Stimulated activated naive B cell treated with anti-CD40 and anti-IgM and Interleukin-4, amounts not matched to agents 10 μg/mL and 1 μg/mL and 100 μg/mL, for 72 hours (primary cell): ENCODE measurements at regions not wholly inside any gene's neighbourhood (a gene's known extent, or its start where the extent isn't known, plus 50 kb on each side); places are given as distances from the start of the nearest gene placed in this dataset.

Source experiments
- ATAC-seq, 2 donors: fragments of 150-1000 bp; cut with Tn5 transposase; replicated peaks; 2 replicates each; pipeline ENCODE4 v1.10.0; 2021; ENCODE audit warnings: moderate library complexity in 1 of 2
- DNase-seq: peaks from one replicate; pipeline ENCODE4 v3.0.0; 2021
- H3K27ac Mint-ChIP-seq: one replicate; pipeline ENCODE4 v1.8.0; 2022; ENCODE audit warnings: mild to moderate bottlenecking, mixed read lengths
- H3K27me3 Mint-ChIP-seq, 2 donors: one replicate each; pipeline ENCODE4 v1.8.0; 2022; ENCODE audit warnings: mixed read lengths in 2 of 2
- H3K36me3 Mint-ChIP-seq, 2 donors: one replicate each; pipeline ENCODE4 v1.8.0; 2022; ENCODE audit warnings: mixed read lengths in 2 of 2, mild to moderate bottlenecking in 1 of 2
- H3K4me1 Mint-ChIP-seq, 2 donors: one replicate each; pipeline ENCODE4 v1.8.0; 2022; ENCODE audit warnings: mixed read lengths in 2 of 2, mild to moderate bottlenecking in 1 of 2
- H3K4me3 Mint-ChIP-seq, 2 donors: one replicate each; pipeline ENCODE4 v1.8.0; 2022; ENCODE audit warnings: mild to moderate bottlenecking in 2 of 2, mixed read lengths in 2 of 2, moderate library complexity in 1 of 2
- H3K9me3 Mint-ChIP-seq, 2 donors: one replicate each; pipeline ENCODE4 v1.8.0; 2022; ENCODE audit warnings: mixed read lengths in 2 of 2, mild to moderate bottlenecking in 1 of 2

GRCh38 chr1:163777205-163777604, 455.5 kb downstream of the NUF2 start:
- no peak overlapping the region for H3K4me3 Mint-ChIP-seq
- H3K27ac Mint-ChIP-seq, result no peak overlapping the region
- no peak for DNase-seq
- ATAC-seq, result no peak
- H3K27me3 Mint-ChIP-seq, result no peaks in the 10 kb centered on the region
- no peaks in the 10 kb centered on the region for H3K36me3 Mint-ChIP-seq
- H3K9me3 Mint-ChIP-seq, result peaks cover 9 to 11% of the 10 kb centered on the region in 2 donors
- no peaks in the 10 kb centered on the region for H3K4me1 Mint-ChIP-seq

DNA sequence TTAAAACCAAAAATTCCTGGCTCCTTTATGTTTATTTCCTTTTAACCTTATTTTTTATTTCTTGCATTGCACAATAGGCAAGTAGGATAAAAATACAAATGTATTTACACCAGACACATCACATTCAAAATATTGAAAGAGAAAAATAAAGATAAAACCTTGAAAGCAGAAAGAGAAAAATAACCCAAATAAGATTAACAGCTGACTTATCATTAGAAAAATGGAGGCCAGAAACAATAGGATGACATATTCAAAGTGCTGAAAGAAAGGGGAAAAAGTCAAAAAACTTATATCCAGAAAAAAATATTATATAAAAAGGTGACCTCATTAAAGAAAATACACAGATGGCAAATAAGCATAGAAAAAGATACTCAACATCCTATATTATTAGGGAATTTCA, 459.4 kb downstream of the NUF2 start:
- ATAC-seq, result no peak
- Mint-ChIP-seq H3K4me1 (no peaks in the 10 kb centered on the region), H3K27ac (no peak overlapping the region), H3K9me3 (peaks cover 8 to 12% of the 10 kb centered on the region in 2 donors), H3K27me3 (no peaks in the 10 kb centered on the region), H3K4me3 (no peak overlapping the region), H3K36me3 (no peaks in the 10 kb centered on the region)
- no peak for DNase-seq

- no peaks in the 10 kb centered on the region for H3K4me1 Mint-ChIP-seq
- no peak for DNase-seq
- H3K36me3 Mint-ChIP-seq, result no peaks in the 10 kb centered on the region
- no peak overlapping the region for H3K4me3 Mint-ChIP-seq
- peaks cover 3% of the 10 kb centered on the region in 2 donors for H3K9me3 Mint-ChIP-seq
- H3K27ac Mint-ChIP-seq, result no peak overlapping the region
- H3K27me3 Mint-ChIP-seq, result no peaks in the 10 kb centered on the region
- ATAC-seq, result no peak
These were observed 464.2 kb downstream of the NUF2 start for GRCh38 chr1:163785868-163786405.

- H3K4me3 Mint-ChIP-seq, result no peak overlapping the region
- H3K27me3 Mint-ChIP-seq, result no peaks in the 10 kb centered on the region
- DNase-seq, result no peak
These were observed 468.2 kb downstream of the NUF2 start for GRCh38 chr1:163789911-163790310.

DNA sequence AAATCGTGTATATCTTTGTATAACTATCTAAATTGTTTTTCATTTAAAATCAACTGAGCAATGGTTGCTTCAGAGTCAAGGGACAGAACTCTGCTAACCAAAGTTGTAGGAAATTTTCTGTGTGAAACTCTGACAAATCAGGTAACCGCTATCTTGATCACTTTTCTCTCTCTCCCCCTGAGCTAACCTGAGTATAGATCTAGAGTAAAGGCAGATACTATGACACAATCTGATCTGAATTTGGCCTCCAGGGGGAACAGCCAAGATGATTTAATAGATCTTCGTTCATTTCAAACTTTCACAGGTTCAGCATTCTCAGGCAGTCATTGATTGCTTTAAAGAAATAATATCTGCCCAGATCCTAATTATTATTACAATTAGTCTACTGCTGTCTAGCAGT, 472.8 kb downstream of the NUF2 start:
- DNase-seq (no peak), ATAC-seq (no peak)
- Mint-ChIP-seq H3K9me3 (peaks cover 7 to 9% of the 10 kb centered on the region in 2 donors), H3K36me3 (no peaks in the 10 kb centered on the region), H3K27me3 (no peaks in the 10 kb centered on the region), H3K4me3 (no peak overlapping the region), H3K27ac (no peak overlapping the region), H3K4me1 (no peaks in the 10 kb centered on the region)

More at GRCh38 chr1:163789911-163790310, 468.2 kb downstream of the NUF2 start:
- ATAC-seq, result no peak
- H3K4me1 Mint-ChIP-seq, result no peaks in the 10 kb centered on the region
- H3K36me3 Mint-ChIP-seq, result no peaks in the 10 kb centered on the region
- H3K27ac Mint-ChIP-seq, result no peak overlapping the region
- H3K9me3 Mint-ChIP-seq, result peaks cover 5 to 7% of the 10 kb centered on the region in 2 donors

- ATAC-seq (no peak), DNase-seq (no peak)
- Mint-ChIP-seq H3K4me1 (no peaks in the 10 kb centered on the region), H3K27me3 (no peaks in the 10 kb centered on the region), H3K36me3 (no peaks in the 10 kb centered on the region), H3K27ac (no peak overlapping the region), H3K4me3 (no peak overlapping the region), H3K9me3 (peaks cover 7 to 9% of the 10 kb centered on the region in 2 donors)
These were observed 474.7 kb downstream of the NUF2 start for GRCh38 chr1:163796394-163796821.

- no peak overlapping the region for H3K27ac Mint-ChIP-seq
- no peak for DNase-seq
- ATAC-seq, result no peak
- H3K36me3 Mint-ChIP-seq, result no peaks in the 10 kb centered on the region
- H3K9me3 Mint-ChIP-seq, result peaks cover 2 to 4% of the 10 kb centered on the region in 2 donors
- no peaks in the 10 kb centered on the region for H3K4me1 Mint-ChIP-seq
- no peak overlapping the region for H3K4me3 Mint-ChIP-seq
- H3K27me3 Mint-ChIP-seq, result no peaks in the 10 kb centered on the region
These were observed 476.1 kb downstream of the NUF2 start for GRCh38 chr1:163797816-163798215.

- Mint-ChIP-seq H3K4me3 (no peak overlapping the region), H3K27me3 (no peaks in the 10 kb centered on the region), H3K4me1 (no peaks in the 10 kb centered on the region), H3K9me3 (peaks cover 0 to 4% of the 10 kb centered on the region in 2 donors), H3K36me3 (no peaks in the 10 kb centered on the region), H3K27ac (no peak overlapping the region)
- no peak for ATAC-seq
- DNase-seq, result no peak
These were observed 477.5 kb downstream of the NUF2 start for GRCh38 chr1:163799190-163799805.

GRCh38 chr1:163807331-163808049, 485.7 kb downstream of the NUF2 start:
- no peak overlapping the region for H3K27ac Mint-ChIP-seq

DNA sequence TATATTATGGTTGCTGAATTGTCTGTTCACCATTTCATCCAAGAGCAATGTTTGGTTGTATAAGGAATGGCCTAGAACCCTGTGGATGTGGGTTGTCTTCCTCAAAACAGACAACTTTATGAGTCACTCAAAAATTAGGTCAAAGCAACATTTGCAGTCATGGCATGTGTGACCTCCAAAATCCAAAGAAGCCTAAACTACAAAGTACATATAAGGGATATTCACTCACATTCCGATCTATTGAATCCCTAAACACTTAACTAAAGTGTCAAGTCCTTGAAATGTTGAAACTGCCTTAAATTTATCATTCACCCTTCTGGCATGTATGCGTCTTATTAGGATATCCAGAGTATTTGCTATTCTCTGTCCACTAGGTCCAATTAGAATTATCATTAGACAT, 491.5 kb downstream of the NUF2 start:
- no peaks in the 10 kb centered on the region for H3K36me3 Mint-ChIP-seq
- H3K27ac Mint-ChIP-seq, result no peak overlapping the region
- H3K27me3 Mint-ChIP-seq, result no peaks in the 10 kb centered on the region
- H3K9me3 Mint-ChIP-seq, result peaks cover 0 to 11% of the 10 kb centered on the region in 2 donors
- ATAC-seq, result no peak
- H3K4me1 Mint-ChIP-seq, result no peaks in the 10 kb centered on the region
- H3K4me3 Mint-ChIP-seq, result no peak overlapping the region
- DNase-seq, result no peak

More at GRCh38 chr1:163807331-163808049, 485.7 kb downstream of the NUF2 start:
- Mint-ChIP-seq H3K36me3 (no peaks in the 10 kb centered on the region), H3K4me3 (no peak overlapping the region), H3K9me3 (peaks cover 0 to 2% of the 10 kb centered on the region in 2 donors), H3K27me3 (no peaks in the 10 kb centered on the region), H3K4me1 (no peaks in the 10 kb centered on the region)
- no peak for DNase-seq
- ATAC-seq, result no peak

DNA sequence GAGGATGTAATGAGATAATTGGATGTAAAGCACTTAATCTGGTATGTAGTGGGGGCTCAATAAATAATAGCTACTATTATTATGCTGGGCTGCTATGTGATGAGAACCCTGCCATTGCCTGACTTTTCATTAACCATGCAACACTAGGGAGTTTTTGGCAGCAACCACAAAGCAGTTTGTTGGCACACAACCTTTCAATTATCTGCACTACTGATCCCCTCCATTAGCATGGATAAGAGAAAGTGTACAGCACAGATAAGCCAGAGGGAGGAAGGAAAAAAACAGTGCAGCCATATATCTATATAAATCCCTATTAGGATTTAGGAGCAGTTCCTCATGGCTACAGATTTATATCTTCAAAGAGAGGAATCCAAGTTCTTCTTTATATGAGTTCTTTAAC, 498.5 kb downstream of the NUF2 start:
- H3K4me3 Mint-ChIP-seq, result no peak overlapping the region
- no peaks in the 10 kb centered on the region for H3K4me1 Mint-ChIP-seq
- H3K27ac Mint-ChIP-seq, result no peak overlapping the region
- H3K9me3 Mint-ChIP-seq, result peaks cover 0 to 3% of the 10 kb centered on the region in 2 donors
- H3K27me3 Mint-ChIP-seq, result no peaks in the 10 kb centered on the region
- no peak for DNase-seq
- ATAC-seq, result no peak
- H3K36me3 Mint-ChIP-seq, result no peaks in the 10 kb centered on the region

GRCh38 chr1:163820766-163821165, 499.0 kb downstream of the NUF2 start:
- Mint-ChIP-seq H3K4me1 (no peaks in the 10 kb centered on the region), H3K27ac (no peak overlapping the region)

DNA sequence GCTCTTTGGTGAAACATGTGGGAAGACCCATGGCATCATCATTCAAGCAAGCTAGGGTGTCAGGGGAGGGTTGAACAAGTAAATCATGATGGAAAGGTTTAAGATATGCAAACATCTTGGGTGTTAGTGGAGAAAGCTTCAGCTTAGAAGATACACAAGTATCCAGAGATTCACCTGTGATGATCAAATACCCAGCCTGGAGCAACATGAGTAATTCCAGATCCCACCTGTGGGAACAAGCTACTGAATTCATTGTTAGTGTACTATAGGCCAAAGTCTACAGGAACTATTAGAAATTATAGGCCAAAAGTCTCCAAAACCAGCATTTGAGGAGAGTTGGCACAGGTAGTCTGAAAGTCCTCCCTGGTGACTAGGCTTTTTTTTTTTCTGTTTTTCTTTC, 499.9 kb downstream of the NUF2 start:
- Mint-ChIP-seq H3K9me3 (no peaks in the 10 kb centered on the region), H3K27ac (no peak overlapping the region), H3K36me3 (no peaks in the 10 kb centered on the region), H3K27me3 (no peaks in the 10 kb centered on the region), H3K4me3 (no peak overlapping the region), H3K4me1 (no peaks in the 10 kb centered on the region)
- DNase-seq (no peak), ATAC-seq (no peak)

More at GRCh38 chr1:163820766-163821165, 499.0 kb downstream of the NUF2 start:
- H3K36me3 Mint-ChIP-seq, result no peaks in the 10 kb centered on the region
- H3K4me3 Mint-ChIP-seq, result no peak overlapping the region
- H3K9me3 Mint-ChIP-seq, result peaks cover 0 to 3% of the 10 kb centered on the region in 2 donors
- DNase-seq (no peak), ATAC-seq (no peak)
- H3K27me3 Mint-ChIP-seq, result no peaks in the 10 kb centered on the region

DNA sequence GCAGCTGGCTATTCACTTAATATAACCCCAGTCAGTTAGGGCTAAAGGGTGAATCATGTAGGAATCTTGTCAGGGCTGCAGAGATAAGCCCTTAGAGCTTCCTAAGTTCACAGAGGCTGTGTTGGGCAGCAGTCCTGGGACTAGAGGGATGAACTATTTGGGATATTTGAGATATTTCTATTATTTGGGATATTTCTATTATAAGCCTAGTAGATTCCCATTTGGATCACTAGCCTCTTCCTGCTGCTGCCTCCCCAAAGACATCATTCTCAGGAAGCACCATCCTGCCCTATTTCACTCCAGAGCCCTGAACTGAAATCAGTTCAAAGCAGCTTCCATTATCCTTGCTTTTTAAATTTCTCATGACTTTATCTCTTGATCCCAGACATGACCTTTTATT, 501.3 kb downstream of the NUF2 start:
- no peaks in the 10 kb centered on the region for H3K4me1 Mint-ChIP-seq

GRCh38 chr1:163824006-163824405, 502.3 kb downstream of the NUF2 start:
- H3K9me3 Mint-ChIP-seq, result no peaks in the 10 kb centered on the region
- H3K36me3 Mint-ChIP-seq, result no peaks in the 10 kb centered on the region
- H3K4me1 Mint-ChIP-seq, result no peaks in the 10 kb centered on the region
- H3K4me3 Mint-ChIP-seq, result no peak overlapping the region
- no peak overlapping the region for H3K27ac Mint-ChIP-seq
- H3K27me3 Mint-ChIP-seq, result no peaks in the 10 kb centered on the region
- DNase-seq (no peak), ATAC-seq (no peak)

More for the DNA sequence above, 501.3 kb downstream of the NUF2 start:
- no peak for ATAC-seq
- DNase-seq, result no peak
- Mint-ChIP-seq H3K27me3 (no peaks in the 10 kb centered on the region), H3K4me3 (no peak overlapping the region), H3K27ac (no peak overlapping the region), H3K9me3 (no peaks in the 10 kb centered on the region), H3K36me3 (no peaks in the 10 kb centered on the region)
